NCI-H187 (cell line): ENCODE measurements at regions not wholly inside any gene's neighbourhood (a gene's known extent, or its start where the extent isn't known, plus 50 kb on each side); places are given as distances from the start of the nearest gene placed in this dataset.

ENCODE experiments used
- DNase-seq, 2 experiments: peaks; one replicate each; lab custom pipeline; 2025; lab: John Stamatoyannopoulos, UW

- DNase-seq, result no peak
These were observed 199.3 kb downstream of the MTX2 start for GRCh38 chr2:176468457-176469113.

- DNase-seq, result no peak
These were observed 201.5 kb downstream of the MTX2 start for GRCh38 chr2:176470713-176471112.

GRCh38 chr2:176471949-176472348 lies 202.7 kb downstream of the MTX2 start:
- DNase-seq, result no peak

- peak; percentile 11 to 54 for DNase-seq
These were observed 203.9 kb downstream of the MTX2 start for GRCh38 chr2:176473177-176473576.

- DNase-seq, result no peak
These were observed 204.6 kb downstream of the MTX2 start for GRCh38 chr2:176473851-176474250.

GRCh38 chr2:176477336-176477735 lies 208.1 kb downstream of the MTX2 start:
- no peak for DNase-seq

- DNase-seq, result no peak
These were observed 210.7 kb downstream of the MTX2 start for GRCh38 chr2:176479961-176480360.

- no peak for DNase-seq
These were observed 212.9 kb downstream of the MTX2 start for GRCh38 chr2:176482107-176482506.

GRCh38 chr2:176483476-176483875 lies 214.2 kb downstream of the MTX2 start:
- DNase-seq, result no peak

GRCh38 chr2:176483901-176484568 lies 214.8 kb downstream of the MTX2 start:
- no peak for DNase-seq

- no peak for DNase-seq
These were observed 215.6 kb downstream of the MTX2 start for GRCh38 chr2:176484838-176485237.

GRCh38 chr2:176488431-176488830 lies 219.2 kb downstream of the MTX2 start:
- no peak for DNase-seq

GRCh38 chr2:176490061-176490861 lies 221.0 kb downstream of the MTX2 start:
- no peak for DNase-seq

- DNase-seq, result no peak
These were observed 222.1 kb downstream of the MTX2 start for GRCh38 chr2:176491172-176491904.

GRCh38 chr2:176492583-176492982 lies 223.3 kb downstream of the MTX2 start:
- DNase-seq, result no peak

GRCh38 chr2:176493226-176493825 lies 224.1 kb downstream of the MTX2 start:
- no peak for DNase-seq

GRCh38 chr2:176493909-176494308 lies 224.7 kb downstream of the MTX2 start:
- DNase-seq, result no peak

GRCh38 chr2:176494949-176495353 lies 225.7 kb downstream of the MTX2 start:
- no peak for DNase-seq

- no peak for DNase-seq
These were observed 226.6 kb downstream of the MTX2 start for GRCh38 chr2:176495826-176496225.

GRCh38 chr2:176496761-176497160 lies 227.5 kb downstream of the MTX2 start:
- DNase-seq, result no peak

GRCh38 chr2:176500901-176501300 lies 231.7 kb downstream of the MTX2 start:
- DNase-seq, result no peak

- peak; percentile 65 to 67 for DNase-seq
These were observed 232.4 kb downstream of the MTX2 start for GRCh38 chr2:176501617-176502016.
